ENCODE measurements at regions not wholly inside any gene's neighbourhood (a gene's known extent, or its start where the extent isn't known, plus 50 kb on each side); places are given as distances from the start of the nearest gene placed in this dataset.

DNA sequence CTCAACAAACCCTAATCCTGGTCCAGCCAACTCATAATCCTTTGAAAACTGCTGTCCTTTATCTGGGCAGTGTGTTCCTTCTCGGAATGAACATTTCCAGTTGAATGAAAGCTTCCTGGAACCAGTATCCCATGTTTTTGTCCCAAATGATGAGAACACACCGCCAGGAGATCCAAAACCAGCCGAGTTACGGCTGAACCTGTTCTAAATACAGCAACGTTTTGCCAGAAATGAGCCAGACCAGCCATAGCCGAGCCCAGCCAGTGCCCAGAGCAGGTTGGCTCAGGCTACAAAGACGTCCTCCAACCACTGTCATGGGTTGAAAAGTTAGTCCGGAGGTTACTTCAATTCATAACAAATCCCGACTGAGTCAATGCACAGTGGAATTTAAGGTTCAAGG lies 67.6 kb upstream of the FOXF1 start:
- TF ChIP-seq, protein P1, sequence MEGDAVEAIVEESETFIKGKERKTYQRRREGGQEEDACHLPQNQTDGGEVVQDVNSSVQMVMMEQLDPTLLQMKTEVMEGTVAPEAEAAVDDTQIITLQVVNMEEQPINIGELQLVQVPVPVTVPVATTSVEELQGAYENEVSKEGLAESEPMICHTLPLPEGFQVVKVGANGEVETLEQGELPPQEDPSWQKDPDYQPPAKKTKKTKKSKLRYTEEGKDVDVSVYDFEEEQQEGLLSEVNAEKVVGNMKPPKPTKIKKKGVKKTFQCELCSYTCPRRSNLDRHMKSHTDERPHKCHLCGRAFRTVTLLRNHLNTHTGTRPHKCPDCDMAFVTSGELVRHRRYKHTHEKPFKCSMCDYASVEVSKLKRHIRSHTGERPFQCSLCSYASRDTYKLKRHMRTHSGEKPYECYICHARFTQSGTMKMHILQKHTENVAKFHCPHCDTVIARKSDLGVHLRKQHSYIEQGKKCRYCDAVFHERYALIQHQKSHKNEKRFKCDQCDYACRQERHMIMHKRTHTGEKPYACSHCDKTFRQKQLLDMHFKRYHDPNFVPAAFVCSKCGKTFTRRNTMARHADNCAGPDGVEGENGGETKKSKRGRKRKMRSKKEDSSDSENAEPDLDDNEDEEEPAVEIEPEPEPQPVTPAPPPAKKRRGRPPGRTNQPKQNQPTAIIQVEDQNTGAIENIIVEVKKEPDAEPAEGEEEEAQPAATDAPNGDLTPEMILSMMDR (IDR thresholded peaks at IDR 0.05), result no peak
- TF ChIP-seq POLR2AphosphoS5 (IDR thresholded peaks at IDR 0.05), result no peak
